IPS-NIHi11 (cell line): ENCODE measurements at regions not wholly inside any gene's neighbourhood (a gene's known extent, or its start where the extent isn't known, plus 50 kb on each side); places are given as distances from the start of the nearest gene placed in this dataset.

Experiments
- DNase-seq: peaks from one replicate; pipeline ENCODE4 v3.0.0; 2012; ENCODE audit warnings: mixed read lengths, low spot score

DNA sequence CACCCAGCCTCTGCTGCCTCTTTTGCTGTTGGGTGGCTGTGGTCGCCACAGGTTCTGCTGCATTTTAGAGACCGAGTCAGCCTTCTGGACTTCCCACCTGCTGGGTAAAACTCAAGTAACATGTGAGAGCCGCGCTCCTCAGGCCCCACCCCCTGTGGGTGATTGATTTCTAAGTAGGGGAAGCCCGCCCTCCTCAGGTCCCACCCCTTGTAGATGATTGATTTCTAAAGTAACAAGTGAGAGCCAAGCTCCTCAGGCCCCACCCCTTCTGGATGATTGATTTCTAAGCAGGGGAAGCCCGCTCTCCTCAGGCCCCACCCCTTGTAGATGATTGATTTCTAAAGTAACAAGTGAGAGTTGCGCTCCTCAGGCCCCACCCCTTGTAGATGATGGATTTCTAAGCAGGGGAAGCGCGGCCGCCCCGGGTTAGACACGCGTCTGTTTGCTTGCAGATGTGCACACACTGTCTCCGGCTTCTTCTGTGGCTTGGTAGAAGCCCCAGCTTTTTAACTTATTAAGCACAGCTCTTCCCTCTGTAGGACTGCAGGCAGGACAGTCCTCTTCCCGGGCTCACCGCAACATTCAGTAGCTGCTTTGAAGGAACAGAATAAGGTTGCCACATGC, 83.4 kb downstream of the FAM43A start:
- peak; percentile 97 for DNase-seq

DNA sequence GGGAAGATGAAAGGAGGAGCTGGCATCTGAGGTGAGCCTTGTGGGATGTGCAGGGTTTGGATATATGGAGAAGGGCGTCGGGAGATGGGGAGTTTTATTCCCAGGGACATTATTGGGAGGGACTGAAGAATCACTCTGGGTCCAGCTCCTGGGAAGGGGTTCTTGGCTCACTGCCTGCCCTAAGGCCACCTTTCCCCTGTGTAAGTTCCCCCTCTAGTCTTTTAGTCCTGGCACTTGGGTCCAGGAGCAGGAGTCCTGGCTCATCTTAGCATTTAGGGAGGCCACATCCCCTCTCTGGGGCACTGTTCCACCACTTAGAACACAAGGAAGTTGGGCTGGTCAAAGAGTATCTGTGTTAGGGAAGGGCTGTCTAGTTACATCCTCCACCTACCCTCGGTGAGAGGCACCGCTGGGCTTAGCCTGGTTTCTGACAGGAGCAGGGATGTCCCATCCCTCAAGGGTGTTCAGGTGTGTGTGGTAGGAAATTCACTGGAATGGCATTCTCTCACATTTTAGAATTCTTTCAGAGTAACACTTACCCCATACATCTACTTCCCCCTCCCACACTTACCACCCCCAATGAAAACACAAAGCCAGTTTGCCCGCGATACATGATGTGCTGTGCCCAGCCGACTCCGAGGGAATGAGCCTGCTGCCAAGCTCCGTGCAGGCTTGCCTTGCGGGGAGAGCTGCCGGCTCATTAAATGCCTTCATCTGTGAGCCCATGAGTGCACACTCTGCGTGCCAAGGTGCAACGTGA, 86.7 kb downstream of the FAM43A start:
- DNase-seq: no peak

GRCh38 chr3:194773216-194773615, 87.5 kb downstream of the FAM43A start:
- DNase-seq: no peak

GRCh38 chr3:194773771-194774455, 88.2 kb downstream of the FAM43A start:
- DNase-seq: no peak

GRCh38 chr3:194775266-194775665, 89.6 kb downstream of the FAM43A start:
- DNase-seq: no peak

- no peak for DNase-seq
These were observed 90.0 kb downstream of the FAM43A start for GRCh38 chr3:194775731-194776130.

GRCh38 chr3:194777729-194778128, 92.0 kb downstream of the FAM43A start:
- DNase-seq: no peak

DNA sequence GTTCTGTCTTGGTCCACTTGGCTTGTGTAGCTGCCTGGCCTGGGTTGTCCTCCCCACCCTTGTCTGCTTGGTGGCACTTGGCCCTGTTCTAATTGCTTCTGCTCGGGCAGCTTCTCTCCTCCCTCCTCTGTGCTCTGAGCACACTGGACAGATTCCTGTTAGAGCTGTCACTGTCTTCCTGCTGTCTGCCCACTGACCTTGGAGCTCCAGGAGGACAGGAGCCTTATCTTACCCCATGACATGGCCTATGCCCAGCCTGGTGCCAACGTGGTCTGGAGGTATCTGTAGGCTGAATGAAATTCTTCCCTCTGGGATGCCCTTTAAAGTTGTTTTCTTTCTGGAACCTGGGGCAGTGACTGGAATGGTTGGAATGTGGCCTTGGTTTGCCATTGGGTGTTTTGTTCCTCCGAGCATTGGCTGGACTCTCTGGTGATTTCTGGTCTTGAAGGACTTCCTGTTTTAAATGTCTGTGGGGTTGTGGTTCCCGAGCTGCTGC, 94.1 kb downstream of the FAM43A start:
- DNase-seq: no peak

GRCh38 chr3:194780706-194781105, 95.0 kb downstream of the FAM43A start:
- DNase-seq: no peak

- DNase-seq: no peak
These were observed 95.9 kb downstream of the FAM43A start for GRCh38 chr3:194781617-194782016.

- no peak for DNase-seq
These were observed 97.2 kb downstream of the FAM43A start for GRCh38 chr3:194782698-194783404.

DNA sequence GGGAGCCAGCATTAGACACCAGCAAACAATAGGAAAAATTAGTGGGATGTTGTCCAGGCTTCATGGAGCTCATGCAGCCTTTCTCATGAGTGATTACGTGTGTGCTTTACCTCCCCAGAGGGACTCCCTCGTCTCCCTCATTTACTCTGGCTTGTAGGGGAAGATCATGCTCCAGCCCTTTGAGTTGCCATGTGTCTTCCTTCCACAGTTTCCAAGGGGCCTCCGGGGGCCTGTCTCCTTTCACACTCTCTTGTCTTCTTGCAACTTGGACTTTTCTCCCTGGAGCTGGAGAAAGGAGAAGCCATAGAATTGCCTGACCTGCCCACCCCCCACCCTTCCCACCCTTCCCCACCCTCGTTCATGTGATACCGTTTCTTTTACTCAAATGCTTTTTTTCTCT, 98.7 kb downstream of the FAM43A start:
- no peak for DNase-seq

- no peak for DNase-seq
These were observed 99.6 kb downstream of the FAM43A start for GRCh38 chr3:194785315-194785714.

- DNase-seq: no peak
These were observed 101.4 kb downstream of the FAM43A start for GRCh38 chr3:194787072-194787471.

DNA sequence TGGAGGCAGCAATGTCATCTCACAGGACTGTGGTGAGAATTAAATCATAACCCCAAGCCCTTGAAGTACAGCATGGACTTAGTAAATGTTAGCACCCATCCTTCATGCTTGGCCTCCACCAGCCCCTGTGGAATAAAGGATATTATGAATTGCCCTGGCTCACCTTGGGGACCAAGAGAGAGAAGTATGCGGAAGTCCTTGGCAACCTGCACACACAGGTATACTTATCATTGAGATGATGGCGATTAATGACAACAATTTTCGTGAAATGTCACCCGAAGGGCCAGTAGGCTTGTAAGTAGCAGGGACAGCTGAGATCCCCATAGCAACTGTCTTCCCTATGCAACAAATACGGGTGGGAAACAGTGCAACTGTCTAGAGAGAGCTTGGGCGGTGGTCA, 102.0 kb downstream of the FAM43A start:
- DNase-seq: no peak

DNA sequence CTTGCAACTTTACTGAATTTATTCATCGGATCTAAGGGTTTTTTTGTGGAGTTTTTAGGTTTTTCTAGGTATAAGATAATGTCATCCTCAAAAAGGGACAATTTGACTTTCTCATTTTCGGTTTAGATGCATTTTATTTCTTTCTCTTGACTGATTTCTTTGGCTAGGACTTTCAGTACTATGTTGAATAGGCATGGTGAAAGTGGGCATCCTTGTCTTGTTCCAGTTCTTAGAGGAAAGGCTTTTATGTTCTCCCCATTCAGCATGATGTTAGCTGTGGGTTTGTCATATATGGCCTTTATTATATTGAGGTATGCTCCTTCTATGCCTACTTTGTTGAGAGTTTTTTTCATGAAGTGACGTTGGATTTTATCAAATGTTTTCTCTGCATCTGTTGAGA, 106.7 kb downstream of the FAM43A start:
- no peak for DNase-seq

DNA sequence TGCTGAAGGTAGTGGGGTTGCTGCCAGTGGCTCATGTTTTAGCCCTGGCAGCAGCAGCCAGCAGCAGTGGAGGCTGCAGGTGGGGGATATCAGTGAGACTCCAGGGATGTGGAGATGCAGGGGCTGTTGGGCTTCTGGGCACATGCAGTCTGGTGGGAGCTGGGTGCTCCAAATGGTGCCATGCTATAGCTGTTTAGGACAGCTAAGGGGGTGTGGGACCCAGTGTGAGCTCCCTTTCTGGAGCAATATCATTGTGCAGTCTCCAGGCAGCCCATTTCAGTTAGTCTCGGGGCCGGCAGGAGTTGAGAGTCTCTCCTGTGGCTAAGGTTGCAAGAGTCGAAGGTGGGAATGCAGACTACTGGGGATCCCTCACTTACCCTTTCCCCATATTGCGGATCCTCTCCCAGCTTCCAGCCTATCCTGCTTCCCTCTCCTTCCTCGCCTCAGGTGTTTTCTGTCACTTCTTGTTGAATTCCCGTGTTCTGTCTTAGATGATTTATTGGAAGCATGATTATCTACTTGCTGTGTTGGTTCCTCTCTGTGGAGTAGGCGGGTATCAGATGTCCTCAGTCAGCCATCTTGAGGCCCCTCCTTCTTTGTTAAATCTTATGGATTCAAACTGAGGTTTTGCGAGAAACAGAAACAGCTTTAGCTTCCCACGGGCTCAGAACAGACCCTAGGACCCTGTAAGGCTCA, 112.0 kb downstream of the FAM43A start:
- no peak for DNase-seq

- DNase-seq: no peak
These were observed 112.8 kb downstream of the FAM43A start for GRCh38 chr3:194798486-194798885.

DNA sequence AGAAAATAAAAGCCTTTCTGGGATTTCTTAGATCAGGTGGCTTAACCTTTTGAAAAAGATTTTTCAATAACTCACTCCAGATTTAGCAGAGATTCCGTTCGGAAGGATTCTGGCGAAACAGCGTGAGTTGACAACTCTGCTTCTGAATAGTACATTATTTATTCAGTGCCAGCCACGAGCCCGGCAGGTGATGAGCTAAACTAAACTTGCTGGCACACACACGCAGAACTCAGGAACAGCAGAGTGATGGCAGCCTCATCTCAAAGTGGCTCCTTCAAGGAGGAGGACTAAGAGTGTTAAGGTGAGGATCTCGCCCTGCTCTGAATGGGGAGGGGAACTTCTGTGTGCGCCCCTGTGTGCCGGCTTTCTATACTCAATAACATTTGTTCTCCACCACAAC, 114.3 kb downstream of the FAM43A start:
- no peak for DNase-seq

GRCh38 chr3:194801461-194802432, 116.1 kb downstream of the FAM43A start:
- DNase-seq: no peak

- no peak for DNase-seq
These were observed 119.1 kb downstream of the FAM43A start for GRCh38 chr3:194804796-194805195.
